ENCODE measurements at regions not wholly inside any gene's neighbourhood (a gene's known extent, or its start where the extent isn't known, plus 50 kb on each side); places are given as distances from the start of the nearest gene placed in this dataset.

DNA sequence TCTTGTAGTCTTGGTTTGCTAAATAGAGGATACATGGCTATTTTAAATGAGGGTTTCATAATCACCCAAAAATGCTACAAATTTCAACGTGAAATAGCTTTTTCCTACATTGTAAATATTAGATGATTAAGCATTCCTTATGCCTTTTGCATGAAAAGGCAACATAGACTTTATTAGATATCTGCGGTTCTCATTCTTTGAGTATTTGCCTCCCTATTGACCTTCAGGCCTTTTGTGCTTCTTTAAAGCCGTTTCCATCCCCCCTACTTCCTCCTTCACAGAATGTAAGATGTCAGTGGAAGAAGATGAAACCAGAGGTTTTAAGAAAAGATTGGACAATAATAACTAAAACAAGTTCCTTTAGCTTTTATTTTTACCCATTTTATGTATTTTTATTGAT, 144.1 kb downstream of the UBE2E3 start:
- no peaks in the 10 kb centered on the region for H3K9me3 ChIP-seq (ENCODE audit: control insufficient read depth in 2 of 2, low read length in 2 of 2)
- peak overlapping the region in 3 of 4 donors; percentile 57 to 82 (median 74) for H3K4me3 Mint-ChIP-seq
- H3K4me1 ChIP-seq (ENCODE audit: control insufficient read depth, insufficient read depth, low read length, poor library complexity, severe bottlenecking): peaks cover 23% of the 10 kb centered on the region
- H3K27me3 Mint-ChIP-seq: peaks cover 5% of the 10 kb centered on the region
- no peaks in the 10 kb centered on the region for H3K36me3 ChIP-seq (ENCODE audit: control insufficient read depth, insufficient read depth, low read length)
- H3K27ac ChIP-seq (ENCODE audit: insufficient read depth, low read length, poor library complexity, severe bottlenecking): peak overlapping the region; percentile 83
- H3K9me3 Mint-ChIP-seq: peaks cover 0 to 4% (median 0%) of the 10 kb centered on the region in 7 donors
- no peaks in the 10 kb centered on the region for H3K27me3 ChIP-seq (ENCODE audit: control insufficient read depth, insufficient read depth, low read length)
- DNase-seq (peak in 1 of 3 donors; percentile 48), ATAC-seq (ENCODE audit: low read depth in 2 of 2) (no peak)
- H3K27ac Mint-ChIP-seq: peak overlapping the region; percentile 90 to 97 (median 95)
- peak overlapping the region; percentile 72 for H3K4me3 ChIP-seq (ENCODE audit: low read depth, low read length)
- H3K4me1 Mint-ChIP-seq: peaks cover 24 to 72% (median 32%) of the 10 kb centered on the region in 4 donors
- peaks cover under 1% of the 10 kb centered on the region for H3K36me3 Mint-ChIP-seq

DNA sequence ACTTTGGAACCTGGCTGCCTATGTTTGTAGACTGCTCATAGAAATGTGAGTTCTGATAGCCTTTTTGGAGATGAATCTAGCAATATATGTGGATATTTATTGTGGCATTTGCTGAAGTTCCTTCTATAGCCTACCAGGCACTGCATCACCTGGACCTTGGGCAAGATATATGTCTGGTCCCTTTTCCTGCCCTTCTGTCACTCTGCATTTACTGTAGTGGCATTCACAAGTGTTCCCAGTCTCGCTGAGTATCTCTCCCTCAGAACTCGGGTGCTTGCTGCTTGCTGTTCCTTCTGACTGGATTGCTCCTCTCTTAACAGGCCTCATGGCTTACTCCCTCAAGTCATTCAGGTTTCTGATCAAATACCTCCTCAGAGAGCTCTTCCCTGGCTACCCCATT, 145.0 kb downstream of the UBE2E3 start:
- H3K4me1 ChIP-seq (ENCODE audit: control insufficient read depth, insufficient read depth, low read length, poor library complexity, severe bottlenecking): peaks cover 28% of the 10 kb centered on the region
- no peaks in the 10 kb centered on the region for H3K36me3 ChIP-seq (ENCODE audit: control insufficient read depth, insufficient read depth, low read length)
- H3K27ac ChIP-seq (ENCODE audit: insufficient read depth, low read length, poor library complexity, severe bottlenecking): peak overlapping the region; percentile 83
- no peak for ATAC-seq (ENCODE audit: low read depth in 2 of 2)
- DNase-seq: no peak
- H3K4me3 Mint-ChIP-seq: peak overlapping the region; percentile 35 to 82 (median 52)
- H3K4me1 Mint-ChIP-seq: peaks cover 20 to 73% (median 34%) of the 10 kb centered on the region in 4 donors
- H3K4me3 ChIP-seq (ENCODE audit: low read depth, low read length): peak overlapping the region; percentile 72
- no peaks in the 10 kb centered on the region for H3K27me3 ChIP-seq (ENCODE audit: control insufficient read depth, insufficient read depth, low read length)
- H3K9me3 Mint-ChIP-seq: peaks cover 0 to 4% (median 0%) of the 10 kb centered on the region in 7 donors
- peaks cover 5% of the 10 kb centered on the region for H3K27me3 Mint-ChIP-seq
- no peaks in the 10 kb centered on the region for H3K9me3 ChIP-seq (ENCODE audit: control insufficient read depth in 2 of 2, low read length in 2 of 2)
- H3K36me3 Mint-ChIP-seq: peaks cover 5% of the 10 kb centered on the region
- H3K27ac Mint-ChIP-seq: peak overlapping the region; percentile 95 to 97 (median 96)

DNA sequence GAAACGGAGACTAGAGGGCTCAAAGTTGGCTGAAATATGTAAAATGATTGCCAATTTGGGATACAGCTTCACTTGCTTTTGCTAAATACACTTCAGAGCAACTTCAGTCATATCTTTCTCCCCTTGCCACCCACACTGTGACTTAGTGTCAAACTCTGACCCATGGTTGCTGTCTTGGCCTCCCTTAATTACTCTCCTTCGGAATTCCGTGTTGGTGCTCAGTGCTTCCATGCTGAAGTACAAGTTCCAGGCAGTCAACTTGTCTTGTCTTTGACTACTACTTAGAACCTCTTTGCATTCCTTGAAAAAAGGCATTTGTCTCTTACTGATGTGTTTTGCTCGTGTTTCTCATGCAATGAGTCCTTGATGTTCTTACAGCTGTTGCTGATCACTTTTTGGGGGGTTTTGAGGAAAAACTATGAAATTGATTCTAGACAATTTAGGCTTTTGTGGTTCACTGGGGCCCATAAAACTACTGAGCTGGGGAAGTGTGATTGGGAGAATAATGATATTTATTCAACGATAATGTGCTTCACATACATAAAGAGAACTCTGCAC, 146.0 kb downstream of the UBE2E3 start:
- ATAC-seq (ENCODE audit: low read depth in 2 of 2) (no peak), DNase-seq (no peak)
- Mint-ChIP-seq H3K9me3 (peaks cover 0 to 4% (median 0%) of the 10 kb centered on the region in 7 donors), H3K27ac (peak overlapping the region; percentile 71 to 96 (median 77)), H3K4me1 (peaks cover 19 to 71% (median 33%) of the 10 kb centered on the region in 4 donors), H3K27me3 (no peaks in the 10 kb centered on the region), H3K4me3 (peak overlapping the region; percentile 27 to 63 (median 45)), H3K36me3 (peaks cover 5% of the 10 kb centered on the region)
- no peaks in the 10 kb centered on the region for H3K27me3 ChIP-seq (ENCODE audit: control insufficient read depth, insufficient read depth, low read length)
- H3K4me1 ChIP-seq (ENCODE audit: control insufficient read depth, insufficient read depth, low read length, poor library complexity, severe bottlenecking): peaks cover 28% of the 10 kb centered on the region
- peak overlapping the region; percentile 83 for H3K27ac ChIP-seq (ENCODE audit: insufficient read depth, low read length, poor library complexity, severe bottlenecking)
- H3K9me3 ChIP-seq (ENCODE audit: control insufficient read depth in 2 of 2, low read length in 2 of 2): no peaks in the 10 kb centered on the region
- no peaks in the 10 kb centered on the region for H3K36me3 ChIP-seq (ENCODE audit: control insufficient read depth, insufficient read depth, low read length)
- peak overlapping the region; percentile 72 for H3K4me3 ChIP-seq (ENCODE audit: low read depth, low read length)

DNA sequence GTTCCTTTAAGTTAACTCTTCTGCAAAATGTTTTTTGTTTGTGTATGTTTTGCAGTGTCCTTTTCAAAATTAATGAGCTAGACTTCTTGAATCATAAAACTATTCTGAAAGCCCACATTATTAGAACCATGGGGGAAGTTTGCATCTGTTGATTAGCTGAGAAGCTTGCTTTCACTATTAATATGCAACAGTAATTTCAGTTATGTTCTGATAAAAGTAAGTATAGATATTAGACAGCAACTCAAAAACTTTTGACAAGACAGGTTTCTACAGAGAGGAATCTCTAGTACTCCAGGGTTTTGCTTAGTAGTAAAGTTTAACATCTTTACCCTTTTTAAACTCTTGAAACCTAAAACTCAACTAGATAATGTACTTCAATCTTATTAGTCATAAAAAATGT, 147.8 kb downstream of the UBE2E3 start:
- Histone ChIP-seq H3K4me3 (ENCODE audit: low read depth, low read length) (peak overlapping the region; percentile 60), H3K27me3 (ENCODE audit: control insufficient read depth, insufficient read depth, low read length) (no peaks in the 10 kb centered on the region), H3K36me3 (ENCODE audit: control insufficient read depth, insufficient read depth, low read length) (no peaks in the 10 kb centered on the region), H3K27ac (ENCODE audit: insufficient read depth, low read length, poor library complexity, severe bottlenecking) (peak overlapping the region; percentile 53), H3K4me1 (ENCODE audit: control insufficient read depth, insufficient read depth, low read length, poor library complexity, severe bottlenecking) (peaks cover 28% of the 10 kb centered on the region), H3K9me3 (ENCODE audit: control insufficient read depth in 2 of 2, low read length in 2 of 2) (no peaks in the 10 kb centered on the region)
- H3K27ac Mint-ChIP-seq: peak overlapping the region; percentile 39 to 73 (median 56)
- peak overlapping the region in 3 of 4 donors; percentile 14 to 33 (median 23) for H3K4me3 Mint-ChIP-seq
- peaks cover 24 to 70% (median 34%) of the 10 kb centered on the region in 4 donors for H3K4me1 Mint-ChIP-seq
- ATAC-seq (ENCODE audit: low read depth in 2 of 2) (no peak), DNase-seq (peak in 1 of 3 donors; percentile 42)
- peaks cover 0 to 4% (median 2%) of the 10 kb centered on the region in 7 donors for H3K9me3 Mint-ChIP-seq
- no peaks in the 10 kb centered on the region for H3K27me3 Mint-ChIP-seq
- peaks cover 9% of the 10 kb centered on the region for H3K36me3 Mint-ChIP-seq

DNA sequence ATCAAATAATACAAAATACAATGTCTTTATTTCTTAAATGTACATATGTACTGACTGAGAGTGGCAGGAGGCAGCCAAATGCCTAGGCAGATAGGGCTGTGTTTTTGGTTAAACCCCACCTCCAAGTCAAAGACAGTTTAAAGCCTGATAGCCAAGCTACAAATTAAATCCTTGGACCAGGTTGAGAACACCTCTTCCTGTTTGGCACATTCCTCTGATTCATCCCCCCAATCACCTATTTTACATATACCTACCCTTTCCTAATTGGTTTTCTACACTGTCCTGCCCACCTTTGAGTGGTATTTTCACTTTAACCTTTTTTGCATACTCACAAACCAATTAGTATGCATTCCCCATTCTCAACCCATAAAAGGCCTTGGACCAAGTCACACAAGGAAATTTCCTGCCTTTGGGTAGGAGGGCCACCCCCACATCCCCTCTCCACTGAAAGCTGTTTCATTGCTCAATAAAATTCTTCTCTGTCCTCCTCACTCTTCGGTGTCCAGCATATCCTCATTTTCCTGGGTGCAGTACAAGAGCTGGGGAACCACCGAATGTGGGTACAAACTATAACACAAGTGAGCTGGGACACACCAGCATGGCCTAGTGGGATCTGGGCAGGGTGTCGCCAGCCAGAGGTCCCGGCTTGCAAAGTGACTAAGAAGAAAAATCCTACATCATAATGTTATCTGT, 149.1 kb downstream of the UBE2E3 start:
- Histone ChIP-seq H3K4me3 (ENCODE audit: low read depth, low read length) (no peak overlapping the region), H3K9me3 (ENCODE audit: control insufficient read depth in 2 of 2, low read length in 2 of 2) (no peaks in the 10 kb centered on the region), H3K27ac (ENCODE audit: insufficient read depth, low read length, poor library complexity, severe bottlenecking) (no peak overlapping the region), H3K27me3 (ENCODE audit: control insufficient read depth, insufficient read depth, low read length) (no peaks in the 10 kb centered on the region), H3K36me3 (ENCODE audit: control insufficient read depth, insufficient read depth, low read length) (no peaks in the 10 kb centered on the region), H3K4me1 (ENCODE audit: control insufficient read depth, insufficient read depth, low read length, poor library complexity, severe bottlenecking) (peaks cover 21% of the 10 kb centered on the region)
- Mint-ChIP-seq H3K27ac (peak overlapping the region; percentile 59 to 76 (median 64)), H3K4me1 (peaks cover 28 to 61% (median 30%) of the 10 kb centered on the region in 4 donors), H3K9me3 (peaks cover 0 to 4% (median 2%) of the 10 kb centered on the region in 7 donors), H3K27me3 (no peaks in the 10 kb centered on the region), H3K36me3 (peaks cover 9% of the 10 kb centered on the region), H3K4me3 (peak overlapping the region in 3 of 4 donors; percentile 10 to 66 (median 26))
- DNase-seq (no peak), ATAC-seq (ENCODE audit: low read depth in 2 of 2) (no peak)

DNA sequence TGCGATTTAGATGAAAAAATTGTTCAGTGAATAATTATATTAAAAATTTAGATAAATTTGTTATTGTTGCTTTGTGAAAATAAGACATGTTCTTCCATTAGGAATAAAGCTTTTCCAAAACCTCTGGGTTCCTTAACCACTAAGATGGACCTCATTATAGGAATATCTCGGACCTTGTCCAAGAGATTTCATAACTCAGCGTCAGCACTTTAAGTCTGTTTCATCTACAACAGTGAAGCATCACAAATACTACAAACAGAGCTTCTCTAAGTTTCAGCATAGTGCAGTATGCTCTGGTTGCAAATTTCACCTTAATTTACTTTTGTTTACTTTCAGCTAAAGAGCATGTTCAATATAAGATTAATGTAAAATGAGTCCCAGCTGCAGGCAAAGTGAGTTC, 150.3 kb downstream of the UBE2E3 start:
- H3K9me3 ChIP-seq (ENCODE audit: control insufficient read depth in 2 of 2, low read length in 2 of 2): peaks cover 0 to under 1% of the 10 kb centered on the region in 2 experiments
- H3K4me1 ChIP-seq (ENCODE audit: control insufficient read depth, insufficient read depth, low read length, poor library complexity, severe bottlenecking): peaks cover 9% of the 10 kb centered on the region
- no peaks in the 10 kb centered on the region for H3K27me3 Mint-ChIP-seq
- H3K36me3 ChIP-seq (ENCODE audit: control insufficient read depth, insufficient read depth, low read length): no peaks in the 10 kb centered on the region
- no peaks in the 10 kb centered on the region for H3K27me3 ChIP-seq (ENCODE audit: control insufficient read depth, insufficient read depth, low read length)
- peak overlapping the region in 2 of 3 donors; percentile 78 to 82 for H3K27ac Mint-ChIP-seq
- H3K27ac ChIP-seq (ENCODE audit: insufficient read depth, low read length, poor library complexity, severe bottlenecking): peak overlapping the region; percentile 39
- H3K9me3 Mint-ChIP-seq: peaks cover 0 to 4% (median 2%) of the 10 kb centered on the region in 7 donors
- no peak for DNase-seq
- H3K4me3 Mint-ChIP-seq: peak overlapping the region in 2 of 4 donors; percentile 19 to 64
- no peak for ATAC-seq (ENCODE audit: low read depth in 2 of 2)
- H3K4me1 Mint-ChIP-seq: peaks cover 24 to 50% (median 25%) of the 10 kb centered on the region in 4 donors
- H3K4me3 ChIP-seq (ENCODE audit: low read depth, low read length): peak overlapping the region; percentile 69
- peaks cover 9% of the 10 kb centered on the region for H3K36me3 Mint-ChIP-seq

DNA sequence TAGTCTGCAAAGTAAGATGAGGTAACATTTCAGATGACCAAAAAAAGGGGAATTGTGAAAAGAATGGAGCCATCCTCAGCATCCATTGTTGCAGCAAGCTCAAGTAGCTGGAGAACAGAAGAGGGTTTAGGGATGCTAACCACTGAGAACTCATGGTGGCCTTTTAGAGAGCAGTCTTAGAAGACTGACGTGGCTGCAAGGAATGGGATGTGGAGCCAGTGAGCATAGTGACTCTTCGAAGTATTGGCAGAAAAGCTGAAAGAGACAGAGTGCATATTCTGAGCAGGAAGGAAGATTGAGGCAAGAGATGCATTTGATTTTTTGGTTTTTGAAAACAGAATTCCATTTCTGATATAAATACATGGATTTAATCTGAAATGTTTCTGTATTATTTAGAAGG, 151.2 kb downstream of the UBE2E3 start:
- DNase-seq: no peak
- H3K36me3 ChIP-seq (ENCODE audit: control insufficient read depth, insufficient read depth, low read length): no peaks in the 10 kb centered on the region
- peaks cover 0 to 2% of the 10 kb centered on the region in 2 experiments for H3K9me3 ChIP-seq (ENCODE audit: control insufficient read depth in 2 of 2, low read length in 2 of 2)
- no peaks in the 10 kb centered on the region for H3K27me3 ChIP-seq (ENCODE audit: control insufficient read depth, insufficient read depth, low read length)
- peak overlapping the region; percentile 39 for H3K27ac ChIP-seq (ENCODE audit: insufficient read depth, low read length, poor library complexity, severe bottlenecking)
- Mint-ChIP-seq H3K27ac (peak overlapping the region; percentile 78 to 93 (median 82)), H3K36me3 (peaks cover 9% of the 10 kb centered on the region), H3K27me3 (no peaks in the 10 kb centered on the region), H3K9me3 (peaks cover 0 to 4% (median 0%) of the 10 kb centered on the region in 7 donors), H3K4me1 (peaks cover 17 to 42% (median 23%) of the 10 kb centered on the region in 4 donors), H3K4me3 (peak overlapping the region in 3 of 4 donors; percentile 19 to 64 (median 27))
- H3K4me3 ChIP-seq (ENCODE audit: low read depth, low read length): peak overlapping the region; percentile 69
- H3K4me1 ChIP-seq (ENCODE audit: control insufficient read depth, insufficient read depth, low read length, poor library complexity, severe bottlenecking): peaks cover 6% of the 10 kb centered on the region
- ATAC-seq (ENCODE audit: low read depth in 2 of 2): no peak
